DND-41 (cell line): ENCODE measurements at regions not wholly inside any gene's neighbourhood (a gene's known extent, or its start where the extent isn't known, plus 50 kb on each side); places are given as distances from the start of the nearest gene placed in this dataset.

Experiments used
- ATAC-seq: fragments of 200-7000 bp; cut with Tn5 transposase; 3 replicates; pipeline ENCODE4 v1.9.1; 2021; ENCODE audit warnings: low read depth; ENCODE audit not compliant: insufficient read depth
- DNase-seq: peaks from one replicate; pipeline ENCODE4 v3.0.0-alpha.2; 2020
- H2AFZ ChIP-seq: 2 replicates; pipeline ENCODE4 v1.6.0; 2012; ENCODE audit warnings: low read depth, low read length
- H3K27ac ChIP-seq: 2 replicates; pipeline ENCODE4 v1.5.1; 2012; ENCODE audit warnings: low read length, inconsistent platforms
- H3K27me3 ChIP-seq: fragments of 200-600 bp; sonication (generic); 2 replicates; pipeline ENCODE4 v1.6.0; 2012; ENCODE audit warnings: low read length, mild to moderate bottlenecking, inconsistent platforms; ENCODE audit not compliant: insufficient read depth, poor library complexity
- H3K36me3 ChIP-seq: 2 replicates; pipeline ENCODE4 v1.5.1; 2012; ENCODE audit warnings: low read length, inconsistent platforms; ENCODE audit not compliant: insufficient read depth
- H3K4me1 ChIP-seq: 2 replicates; pipeline ENCODE4 v1.5.1; 2012; ENCODE audit warnings: mild to moderate bottlenecking, low read length; ENCODE audit not compliant: insufficient read depth
- H3K4me2 ChIP-seq: 2 replicates; pipeline ENCODE4 v1.6.0; 2012; ENCODE audit warnings: mild to moderate bottlenecking, moderate library complexity, low read length, inconsistent platforms; ENCODE audit not compliant: insufficient read depth
- H3K4me3 ChIP-seq, 2 experiments: fragments of 200-600 bp in 1 of 2; shearing (Covaris generic) in 1 of 2; 2 replicates each; pipeline ENCODE4 v1.5.1; 2012 to 2016; ENCODE audit warnings: inconsistent platforms in 2 of 2, low read length in 2 of 2, mild to moderate bottlenecking in 2 of 2, low read depth in 1 of 2, moderate library complexity in 1 of 2
- H3K79me2 ChIP-seq: 2 replicates; pipeline ENCODE4 v1.6.0; 2012; ENCODE audit warnings: low read length, inconsistent platforms; ENCODE audit not compliant: insufficient read depth
- H3K9ac ChIP-seq: 2 replicates; pipeline ENCODE4 v1.6.0; 2012; ENCODE audit warnings: low read depth, mild to moderate bottlenecking, inconsistent platforms, low read length, moderate library complexity
- H3K9me3 ChIP-seq: 2 replicates; pipeline ENCODE4 v1.5.1; 2012; ENCODE audit warnings: low read length, moderate library complexity, mild to moderate bottlenecking, inconsistent platforms; ENCODE audit not compliant: insufficient read depth, severe bottlenecking
- H4K20me1 ChIP-seq: 2 replicates; pipeline ENCODE4 v1.6.0; 2012; ENCODE audit warnings: low read length; ENCODE audit not compliant: insufficient read depth
- CTCF ChIP-seq: IDR thresholded peaks from 2 replicates; pipeline ENCODE4 v1.5.1; 2012; ENCODE audit warnings: borderline replicate concordance, low read length, moderate library complexity, mild to moderate bottlenecking; ENCODE audit not compliant: poor library complexity, severe bottlenecking; ENCODE audit errors: extremely low read depth
- EZH2 ChIP-seq: IDR thresholded peaks from 3 replicates; pipeline ENCODE4 v1.6.1; 2012; ENCODE audit warnings: borderline replicate concordance, low read depth, mild to moderate bottlenecking, moderate library complexity, low read length, inconsistent platforms; ENCODE audit not compliant: severe bottlenecking

DNA sequence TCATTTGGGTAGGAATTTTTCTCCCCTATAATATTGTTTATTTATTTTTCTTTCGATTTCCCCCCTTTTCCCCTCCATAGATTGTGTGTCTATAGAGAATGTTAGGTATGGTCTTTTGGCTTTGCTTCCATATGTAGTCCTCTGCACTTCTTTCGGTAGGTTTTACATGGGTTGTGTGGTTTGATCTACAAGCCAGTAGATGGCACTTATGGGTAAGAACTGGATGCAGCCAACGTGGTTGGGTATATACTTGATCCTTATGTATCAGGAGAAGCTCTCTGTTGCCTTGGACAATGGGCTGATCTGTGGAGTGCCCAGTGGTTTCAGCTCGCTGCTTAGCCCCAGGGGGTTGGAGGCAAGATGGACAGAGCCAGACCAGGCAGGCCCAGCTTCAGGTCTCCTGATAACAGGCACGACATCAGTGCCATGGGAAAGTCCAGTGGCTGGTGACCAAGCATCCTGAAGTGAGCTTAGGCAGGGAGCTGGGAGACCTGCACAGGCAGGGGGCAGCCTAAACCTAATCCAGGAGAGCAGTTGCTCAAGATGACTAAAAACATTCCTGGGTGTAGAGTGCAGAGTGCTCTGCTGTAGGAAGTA lies 488.3 kb downstream of the CCDC85A start:
- no peak for TF ChIP-seq EZH2
- no peak for TF ChIP-seq CTCF
- no peaks in the 10 kb centered on the region for H3K79me2 ChIP-seq
- H3K9me3 ChIP-seq: peaks cover 12% of the 10 kb centered on the region
- DNase-seq (no peak), ATAC-seq (no peak)
- H3K4me3 ChIP-seq: no peak overlapping the region
- H3K9ac ChIP-seq: no peak overlapping the region
- H3K27me3 ChIP-seq: no peaks in the 10 kb centered on the region
- H3K4me1 ChIP-seq: no peaks in the 10 kb centered on the region
- no peak overlapping the region for H2AFZ ChIP-seq
- H3K36me3 ChIP-seq: no peaks in the 10 kb centered on the region
- no peaks in the 10 kb centered on the region for H4K20me1 ChIP-seq
- H3K4me2 ChIP-seq: no peak overlapping the region
- H3K27ac ChIP-seq: no peak overlapping the region

GRCh38 chr2:56674084-56674483 lies 490.3 kb downstream of the CCDC85A start:
- no peak overlapping the region for H3K9ac ChIP-seq
- H3K4me2 ChIP-seq: no peak overlapping the region
- no peaks in the 10 kb centered on the region for H3K79me2 ChIP-seq
- no peaks in the 10 kb centered on the region for H3K4me1 ChIP-seq
- no peaks in the 10 kb centered on the region for H3K27me3 ChIP-seq
- no peaks in the 10 kb centered on the region for H4K20me1 ChIP-seq
- peaks cover 12% of the 10 kb centered on the region for H3K9me3 ChIP-seq
- TF ChIP-seq CTCF (no peak), EZH2 (no peak)
- ATAC-seq: no peak
- no peaks in the 10 kb centered on the region for H3K36me3 ChIP-seq
- H3K27ac ChIP-seq: no peak overlapping the region
- no peak overlapping the region for H3K4me3 ChIP-seq
- DNase-seq: no peak
- H2AFZ ChIP-seq: no peak overlapping the region

GRCh38 chr2:56676966-56677365 lies 493.2 kb downstream of the CCDC85A start:
- H3K79me2 ChIP-seq: no peaks in the 10 kb centered on the region
- H3K27ac ChIP-seq: no peak overlapping the region
- no peak for ATAC-seq
- DNase-seq: no peak
- no peak overlapping the region for H2AFZ ChIP-seq
- no peaks in the 10 kb centered on the region for H3K36me3 ChIP-seq
- TF ChIP-seq CTCF (no peak), EZH2 (no peak)
- peaks cover 11% of the 10 kb centered on the region for H3K9me3 ChIP-seq
- H3K4me3 ChIP-seq: no peak overlapping the region
- no peaks in the 10 kb centered on the region for H4K20me1 ChIP-seq
- H3K4me2 ChIP-seq: no peak overlapping the region
- H3K9ac ChIP-seq: no peak overlapping the region
- H3K27me3 ChIP-seq: no peaks in the 10 kb centered on the region
- no peaks in the 10 kb centered on the region for H3K4me1 ChIP-seq

DNA sequence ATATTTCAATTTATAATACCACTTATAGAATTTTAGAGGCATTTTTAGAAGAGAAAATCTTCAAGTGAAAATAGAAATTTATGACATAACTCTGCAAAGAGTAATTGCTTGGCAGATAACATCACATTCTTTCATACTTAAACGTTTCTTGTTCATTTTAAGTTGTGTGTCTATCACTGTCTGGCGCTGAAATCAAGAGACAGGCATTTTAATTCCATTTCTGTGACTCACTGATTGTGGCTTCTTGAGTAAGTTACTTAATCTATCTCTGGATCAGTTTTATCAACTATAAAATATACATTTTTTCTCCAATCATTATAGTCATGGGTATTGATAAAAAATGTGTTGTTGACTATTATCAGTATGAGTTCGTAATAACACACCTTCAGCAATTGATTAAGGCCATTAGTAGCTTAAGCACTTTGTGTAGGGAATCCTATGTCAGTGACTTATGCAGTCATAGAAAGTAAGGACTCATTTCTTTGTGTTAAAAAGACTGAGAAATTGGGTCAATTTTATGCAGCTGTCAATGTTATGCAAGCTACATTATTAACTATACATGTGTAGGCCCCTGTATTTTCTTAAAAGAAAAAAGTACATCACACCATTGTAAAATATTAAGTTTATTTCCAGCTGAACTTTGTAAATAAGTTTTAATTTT lies 497.3 kb downstream of the CCDC85A start:
- TF ChIP-seq EZH2: no peak
- no peak for TF ChIP-seq CTCF
- Histone ChIP-seq H3K4me3 (no peak overlapping the region), H4K20me1 (no peaks in the 10 kb centered on the region), H3K9ac (no peak overlapping the region), H3K9me3 (no peaks in the 10 kb centered on the region), H3K36me3 (no peaks in the 10 kb centered on the region), H3K79me2 (no peaks in the 10 kb centered on the region), H3K4me2 (no peak overlapping the region), H3K27ac (no peak overlapping the region), H2AFZ (no peak overlapping the region), H3K27me3 (no peaks in the 10 kb centered on the region), H3K4me1 (no peaks in the 10 kb centered on the region)
- DNase-seq (no peak), ATAC-seq (no peak)
